GM12878 (cell line): ENCODE measurements at regions not wholly inside any gene's neighbourhood (a gene's known extent, or its start where the extent isn't known, plus 50 kb on each side); places are given as distances from the start of the nearest gene placed in this dataset.

Source experiments
- ATAC-seq: fragments of 200-7000 bp; cut with Tn5 transposase; 3 replicates; pipeline ENCODE4 v1.9.1; 2020; ENCODE audit warnings: mild to moderate bottlenecking, moderate library complexity
- BruUV-seq: library from RNA; stranded (reverse); fragments of 400-500 nt; replicated peaks from 2 replicates; lab custom pipeline; 2021; lab: Mats Ljungman, UMichigan
- CTCF ChIA-PET: fragments of 300-600 bp; sonication (Branson Sonifier 250); formaldehyde crosslinking; extraction: SDS; loops from one replicate; lab custom pipeline; 2021; ENCODE audit warnings: inconsistent platforms; lab: Yijun Ruan, JAX
- POLR2A ChIA-PET: fragments of 350-600 bp; formaldehyde crosslinking; extraction: SDS; loops from one replicate; lab custom pipeline; 2021; ENCODE audit warnings: inconsistent platforms; lab: Charles Lee
- RAD21 ChIA-PET: fragments of 300-600 bp; sonication (Branson Sonifier 250); formaldehyde crosslinking; loops from one replicate; lab custom pipeline; 2023; ENCODE audit warnings: antibody characterized with exemption; ENCODE audit not compliant: unreplicated experiment; lab: Charles Lee
- SMC1A ChIA-PET: fragments of 300-600 bp; sonication (Branson Sonifier 250); formaldehyde crosslinking; loops from one replicate; lab custom pipeline; 2023; ENCODE audit not compliant: unreplicated experiment, uncharacterized antibody; lab: Charles Lee
- DNase-seq: peaks from one replicate; pipeline ENCODE4 v3.0.0-alpha.2; 2011; ENCODE audit warnings: low read depth, low spot score
- FAIRE-seq: peaks from 3 replicates; lab custom pipeline; 2011; peaks lifted over from hg19 to GRCh38; lab: Jason Lieb, UNC
- H2AFZ ChIP-seq: 2 replicates; pipeline ENCODE4 v1.6.0; 2011; ENCODE audit warnings: low read depth, low read length, control low read depth; ENCODE audit not compliant: control insufficient read depth
- H3K27ac ChIP-seq: 2 replicates; pipeline ENCODE4 v1.5.1; 2011; ENCODE audit warnings: control low read depth; ENCODE audit not compliant: control insufficient read depth, insufficient read depth
- H3K27me3 ChIP-seq, 2 experiments: replicated peaks in 1 of 2; 2 replicates each; pipeline versions ENCODE4 v1.6.0 to v1.6.1; 2011; ENCODE audit warnings: low read length in 1 of 2; ENCODE audit not compliant: control insufficient read depth in 2 of 2, insufficient read depth in 2 of 2
- H3K36me3 ChIP-seq, 2 experiments: 2 replicates each; pipeline ENCODE4 v1.5.1; 2011; ENCODE audit warnings: low read length in 1 of 2; ENCODE audit not compliant: control insufficient read depth in 2 of 2, insufficient read depth in 2 of 2
- H3K4me1 ChIP-seq: 2 replicates; pipeline ENCODE4 v1.6.1; 2011; ENCODE audit warnings: mild to moderate bottlenecking, low read length, moderate library complexity, mixed read lengths; ENCODE audit not compliant: control insufficient read depth, insufficient read depth
- H3K4me2 ChIP-seq: 2 replicates; pipeline ENCODE4 v1.6.0; 2011; ENCODE audit warnings: control low read depth; ENCODE audit not compliant: control insufficient read depth, insufficient read depth
- H3K4me3 ChIP-seq: fragments of 200-600 bp; sonication (generic); 2 replicates; pipeline ENCODE4 v1.5.1; 2016
- H3K79me2 ChIP-seq: 2 replicates; pipeline ENCODE4 v1.6.0; 2011; ENCODE audit warnings: low read length; ENCODE audit not compliant: control insufficient read depth, insufficient read depth
- H3K9ac ChIP-seq: 2 replicates; pipeline ENCODE4 v1.8.0; 2011; ENCODE audit warnings: low read length, control low read depth, mixed read lengths; ENCODE audit not compliant: control insufficient read depth, insufficient read depth
- H3K9me3 ChIP-seq: replicated peaks from 3 replicates; pipeline ENCODE4 v1.5.1; 2011; ENCODE audit warnings: mild to moderate bottlenecking, low read length; ENCODE audit not compliant: control insufficient read depth, insufficient read depth
- H4K20me1 ChIP-seq: 2 replicates; pipeline ENCODE4 v1.6.0; 2011; ENCODE audit not compliant: control insufficient read depth, insufficient read depth
- MXI1 ChIP-seq: fragments of 150-350 bp; IDR thresholded peaks from 2 replicates; pipeline ENCODE4 v1.6.1; 2011; ENCODE audit warnings: low read depth, mild to moderate bottlenecking, inconsistent platforms, low read length, improper control_type of control experiment
- RB1 ChIP-seq: fragments of 450-650 bp; formaldehyde crosslinking; IDR thresholded peaks from 2 replicates; pipeline ENCODE4 v1.6.1; 2017; ENCODE audit warnings: mild to moderate bottlenecking, borderline replicate concordance
- RUNX3 ChIP-seq: IDR thresholded peaks from 2 replicates; pipeline ENCODE4 v1.6.1; 2012; ENCODE audit warnings: low read length, inconsistent platforms
- SIN3A ChIP-seq: IDR thresholded peaks from 2 replicates; pipeline ENCODE4 v1.6.1; 2012; ENCODE audit warnings: low read depth, low read length, improper control_type of control experiment
- SP1 ChIP-seq: IDR thresholded peaks from one replicate; pipeline ENCODE4 v1.6.1; 2011; ENCODE audit warnings: low read depth, low read length
- WGBS: methylation state at CpG from one replicate; pipeline ENCODE4 v1.1.6; 2016; ENCODE audit warnings: low lambda C conversion rate; ENCODE audit not compliant: insufficient replicate concordance, insufficient coverage; ENCODE audit errors: missing lambda C conversion rate; 5-methylcytosine and 5-hydroxymethylcytosine counted together
- in situ Hi-C: fragments of 300-500 bp; cut with MboI; formaldehyde crosslinking; loops from 9 replicates; pipeline ENCODE4 v1.14.3; 2018; ENCODE audit warnings: mixed read lengths
- intact Hi-C: fragments of 100-400 bp; cut with micrococcal nuclease; formaldehyde crosslinking; loops from one replicate; pipeline ENCODE4 v1.14.2; 2022; ENCODE audit not compliant: unreplicated experiment
- TF ChIP-seq, protein P1 (sequence below): fragments of 450-650 bp; conservative IDR thresholded peaks from 2 replicates; pipeline ENCODE4 v1.6.1; 2017; ENCODE audit warnings: mild to moderate bottlenecking, moderate library complexity
- TF ChIP-seq, protein P2 (sequence below): fragments of 450-650 bp; IDR thresholded peaks from 2 replicates; pipeline ENCODE4 v1.6.1; 2017; ENCODE audit warnings: mild to moderate bottlenecking, low read depth, inconsistent platforms; ENCODE audit not compliant: poor library complexity, severe bottlenecking
- TF ChIP-seq, protein P3 (sequence below): fragments of 450-650 bp; IDR thresholded peaks from 2 replicates; pipeline ENCODE4 v1.6.1; 2014; ENCODE audit warnings: mild to moderate bottlenecking
- TF ChIP-seq, protein P4 (sequence below): IDR thresholded peaks from 2 replicates; pipeline ENCODE4 v1.6.1; 2011; ENCODE audit warnings: low read depth, mild to moderate bottlenecking, low read length, moderate library complexity, borderline replicate concordance; ENCODE audit errors: extremely low read depth

DNA sequence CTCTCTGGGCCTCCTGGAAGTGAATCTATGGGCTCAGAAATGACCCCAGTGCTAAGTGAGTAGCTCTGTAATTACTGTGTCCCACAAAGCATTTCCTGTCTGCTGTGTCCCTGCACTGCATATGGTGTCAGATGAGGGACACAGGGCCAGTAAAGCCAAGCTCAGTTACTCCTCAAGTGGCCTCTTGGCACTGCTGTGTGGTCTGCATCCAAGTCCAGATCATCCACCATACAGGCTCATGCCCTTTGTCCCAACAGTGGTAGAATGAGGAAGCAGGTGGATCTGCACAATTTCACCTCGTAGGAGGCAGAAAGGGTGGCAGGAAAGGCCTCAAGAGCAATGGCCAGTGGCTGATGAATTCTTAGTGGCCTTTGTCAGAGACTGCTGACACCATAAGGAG lies 146.8 kb downstream of the SOX9 start:
- H3K4me2 ChIP-seq, result no peak overlapping the region
- no peak overlapping the region for H2AFZ ChIP-seq
- ChIA-PET RAD21 (no interaction called here), CTCF (interaction anchor here (0.8 kb wide), 1 partner anchor 80 kb away, joined by 3 read pairs; no protein-coding TSS in a partner anchor), SMC1A (interaction anchor here (0.6 to 1.3 kb wide), 2 partner anchors 12 to 47 kb away, joined by 3 to 7 read pairs; no protein-coding TSS in a partner anchor), POLR2A (no interaction called here)
- 6% methylated on average over 1 of the region's 1 CpG for whole genome bisulfite sequencing
- H3K9ac ChIP-seq, result no peak overlapping the region
- intact Hi-C loops, result no loop called here
- H3K27ac ChIP-seq, result no peak overlapping the region
- in situ Hi-C loops, result no loop called here
- H3K79me2 ChIP-seq, result no peaks in the 10 kb centered on the region
- no peaks in the 10 kb centered on the region; a peak in 1 of 4 replicates for H3K27me3 ChIP-seq
- H3K4me3 ChIP-seq, result no peak overlapping the region
- DNase-seq (no peak), FAIRE-seq (no peak), ATAC-seq (no peak; the same call in 2 of the 3 replicates)
- H4K20me1 ChIP-seq, result no peaks in the 10 kb centered on the region
- no peaks in the 10 kb centered on the region for H3K36me3 ChIP-seq
- H3K9me3 ChIP-seq, result no peaks in the 10 kb centered on the region; the same call in 1 of the 3 replicates
- no peak for TF ChIP-seq MXI1
- TF ChIP-seq, protein P1, sequence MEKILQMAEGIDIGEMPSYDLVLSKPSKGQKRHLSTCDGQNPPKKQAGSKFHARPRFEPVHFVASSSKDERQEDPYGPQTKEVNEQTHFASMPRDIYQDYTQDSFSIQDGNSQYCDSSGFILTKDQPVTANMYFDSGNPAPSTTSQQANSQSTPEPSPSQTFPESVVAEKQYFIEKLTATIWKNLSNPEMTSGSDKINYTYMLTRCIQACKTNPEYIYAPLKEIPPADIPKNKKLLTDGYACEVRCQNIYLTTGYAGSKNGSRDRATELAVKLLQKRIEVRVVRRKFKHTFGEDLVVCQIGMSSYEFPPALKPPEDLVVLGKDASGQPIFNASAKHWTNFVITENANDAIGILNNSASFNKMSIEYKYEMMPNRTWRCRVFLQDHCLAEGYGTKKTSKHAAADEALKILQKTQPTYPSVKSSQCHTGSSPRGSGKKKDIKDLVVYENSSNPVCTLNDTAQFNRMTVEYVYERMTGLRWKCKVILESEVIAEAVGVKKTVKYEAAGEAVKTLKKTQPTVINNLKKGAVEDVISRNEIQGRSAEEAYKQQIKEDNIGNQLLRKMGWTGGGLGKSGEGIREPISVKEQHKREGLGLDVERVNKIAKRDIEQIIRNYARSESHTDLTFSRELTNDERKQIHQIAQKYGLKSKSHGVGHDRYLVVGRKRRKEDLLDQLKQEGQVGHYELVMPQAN, result no peak
- no peak for TF ChIP-seq RUNX3
- no TSS peak for BruUV-seq
- no peaks in the 10 kb centered on the region; the same call in 1 of the 2 replicates for H3K4me1 ChIP-seq

DNA sequence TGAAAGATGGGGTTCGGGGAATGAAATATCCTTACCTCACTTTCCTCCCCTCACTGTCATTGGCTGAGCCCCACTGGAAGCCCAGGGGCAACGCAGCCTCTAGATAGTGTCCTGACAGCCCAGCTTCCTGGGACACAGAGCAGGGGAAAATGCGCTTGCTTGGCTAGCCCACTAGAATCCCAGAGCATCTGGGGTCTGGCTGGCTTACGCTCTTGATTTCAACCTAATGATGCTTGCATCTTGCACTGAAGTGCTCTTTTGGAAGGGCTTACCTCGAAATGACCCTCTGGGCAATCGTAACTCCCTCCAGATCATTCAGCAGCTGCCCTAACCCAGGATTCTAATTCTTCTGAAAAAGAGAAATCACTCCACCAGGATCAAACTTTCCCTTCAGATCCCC lies 147.6 kb downstream of the SOX9 start:
- CTCF ChIA-PET, result interaction anchor here (0.8 kb wide), 1 partner anchor 79 kb away, joined by 3 read pairs; no protein-coding TSS in a partner anchor
- RAD21 ChIA-PET, result no interaction called here
- no peaks in the 10 kb centered on the region for H4K20me1 ChIP-seq
- in situ Hi-C loops, result no loop called here
- intact Hi-C loops, result no loop called here
- FAIRE-seq, result no peak
- no peak for ATAC-seq
- H3K4me2 ChIP-seq, result no peak overlapping the region
- no peak overlapping the region for H2AFZ ChIP-seq
- H3K27ac ChIP-seq, result no peak overlapping the region
- no peak for DNase-seq
- POLR2A ChIA-PET, result no interaction called here
- H3K27me3 ChIP-seq, result no peaks in the 10 kb centered on the region; a peak in 1 of 4 replicates
- no peaks in the 10 kb centered on the region for H3K36me3 ChIP-seq
- no peaks in the 10 kb centered on the region; the same call in 1 of the 2 replicates for H3K4me1 ChIP-seq
- 35% methylated on average over 6 of the region's 6 CpGs for WGBS
- no peaks in the 10 kb centered on the region for H3K79me2 ChIP-seq
- no peaks in the 10 kb centered on the region for H3K9me3 ChIP-seq
- H3K4me3 ChIP-seq, result no peak overlapping the region
- H3K9ac ChIP-seq, result no peak overlapping the region
- SMC1A ChIA-PET, result interaction anchor here (1.4 to 1.6 kb wide), 2 partner anchors 50 to 187 kb away, joined by 3 read pairs; no protein-coding TSS in a partner anchor
- no TSS peak for BruUV-seq
- TF ChIP-seq SP1 (no peak), RB1 (no peak), SIN3A (no peak)
- TF ChIP-seq, protein P2, sequence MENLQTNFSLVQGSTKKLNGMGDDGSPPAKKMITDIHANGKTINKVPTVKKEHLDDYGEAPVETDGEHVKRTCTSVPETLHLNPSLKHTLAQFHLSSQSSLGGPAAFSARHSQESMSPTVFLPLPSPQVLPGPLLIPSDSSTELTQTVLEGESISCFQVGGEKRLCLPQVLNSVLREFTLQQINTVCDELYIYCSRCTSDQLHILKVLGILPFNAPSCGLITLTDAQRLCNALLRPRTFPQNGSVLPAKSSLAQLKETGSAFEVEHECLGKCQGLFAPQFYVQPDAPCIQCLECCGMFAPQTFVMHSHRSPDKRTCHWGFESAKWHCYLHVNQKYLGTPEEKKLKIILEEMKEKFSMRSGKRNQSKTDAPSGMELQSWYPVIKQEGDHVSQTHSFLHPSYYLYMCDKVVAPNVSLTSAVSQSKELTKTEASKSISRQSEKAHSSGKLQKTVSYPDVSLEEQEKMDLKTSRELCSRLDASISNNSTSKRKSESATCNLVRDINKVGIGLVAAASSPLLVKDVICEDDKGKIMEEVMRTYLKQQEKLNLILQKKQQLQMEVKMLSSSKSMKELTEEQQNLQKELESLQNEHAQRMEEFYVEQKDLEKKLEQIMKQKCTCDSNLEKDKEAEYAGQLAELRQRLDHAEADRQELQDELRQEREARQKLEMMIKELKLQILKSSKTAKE, result no peak
- TF ChIP-seq, protein P3, sequence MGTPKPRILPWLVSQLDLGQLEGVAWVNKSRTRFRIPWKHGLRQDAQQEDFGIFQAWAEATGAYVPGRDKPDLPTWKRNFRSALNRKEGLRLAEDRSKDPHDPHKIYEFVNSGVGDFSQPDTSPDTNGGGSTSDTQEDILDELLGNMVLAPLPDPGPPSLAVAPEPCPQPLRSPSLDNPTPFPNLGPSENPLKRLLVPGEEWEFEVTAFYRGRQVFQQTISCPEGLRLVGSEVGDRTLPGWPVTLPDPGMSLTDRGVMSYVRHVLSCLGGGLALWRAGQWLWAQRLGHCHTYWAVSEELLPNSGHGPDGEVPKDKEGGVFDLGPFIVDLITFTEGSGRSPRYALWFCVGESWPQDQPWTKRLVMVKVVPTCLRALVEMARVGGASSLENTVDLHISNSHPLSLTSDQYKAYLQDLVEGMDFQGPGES, result no peak
- TF ChIP-seq, protein P4, sequence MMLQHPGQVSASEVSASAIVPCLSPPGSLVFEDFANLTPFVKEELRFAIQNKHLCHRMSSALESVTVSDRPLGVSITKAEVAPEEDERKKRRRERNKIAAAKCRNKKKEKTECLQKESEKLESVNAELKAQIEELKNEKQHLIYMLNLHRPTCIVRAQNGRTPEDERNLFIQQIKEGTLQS, result no peak
